ENCODE measurements at regions not wholly inside any gene's neighbourhood (a gene's known extent, or its start where the extent isn't known, plus 50 kb on each side); places are given as distances from the start of the nearest gene placed in this dataset.

DNA sequence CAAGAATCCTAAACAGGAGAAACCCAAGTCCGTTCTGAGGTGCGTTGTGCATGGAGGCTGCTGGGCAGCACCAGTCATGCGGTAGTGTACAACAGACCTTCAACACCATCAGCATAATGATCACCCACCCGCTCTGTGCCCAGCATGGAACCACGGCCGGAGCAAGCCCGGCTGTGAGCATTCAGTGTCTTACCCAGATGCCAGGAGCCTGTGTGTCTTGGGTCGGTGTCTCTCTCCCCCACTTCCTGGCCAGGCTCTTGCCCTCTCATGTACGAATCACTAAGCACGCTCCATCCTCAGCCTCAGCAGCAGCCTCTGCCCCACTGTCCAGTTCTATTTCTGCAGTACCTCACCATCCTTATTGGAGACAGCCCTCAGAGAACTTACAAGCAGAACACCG lies 231.6 kb upstream of the IRS2 start:
- DNase-seq (ENCODE audit: low read depth in 1 of 2, low spot score in 1 of 2) (no peak), FAIRE-seq (no peak), ATAC-seq (peak; percentile 31 to 34; a peak in 3 of 6 replicates)
- no peak overlapping the region for H3K4me3 ChIP-seq
- CTCF ChIA-PET, result interaction anchor here (1.2 to 1.3 kb wide), 2 partner anchors 86 to 148 kb away, joined by 3 read pairs; no protein-coding TSS in a partner anchor
- POLR2A ChIA-PET, result no interaction called here
- TF ChIP-seq CBX2 (IDR thresholded peaks at IDR 0.05; ENCODE audit: borderline replicate concordance, low read depth) (no peak), FOSB (CRISPR knock-in tag; IDR thresholded peaks at IDR 0.05) (no peak), SREBF2 (IDR thresholded peaks at IDR 0.05) (no peak), KDM1A (IDR thresholded peaks at IDR 0.05; ENCODE audit: low read depth) (no peak), HOXB5 (CRISPR knock-in tag; IDR thresholded peaks at IDR 0.05) (no peak), RAD21 (conservative IDR thresholded peaks at IDR 0.05 in 1 of 2, IDR thresholded peaks at IDR 0.05 in 1 of 2) (no peak), BHLHE40 (IDR thresholded peaks at IDR 0.05; ENCODE audit: low read depth, low read length) (no peak), HOXA7 (CRISPR knock-in tag; IDR thresholded peaks at IDR 0.05) (no peak), ZC3H11A (IDR thresholded peaks at IDR 0.05) (no peak), MAZ (IDR thresholded peaks at IDR 0.05; ENCODE audit: borderline replicate concordance, low read depth, low read length) (no peak), CHD2 (IDR thresholded peaks at IDR 0.05; ENCODE audit: low read length, partially characterized antibody) (no peak), EHMT2 (IDR thresholded peaks at IDR 0.05; ENCODE audit: low read depth) (no peak), RFX5 (IDR thresholded peaks at IDR 0.05) (no peak), MAFK (IDR thresholded peaks at IDR 0.05; ENCODE audit: partially characterized antibody) (no peak)
- TF ChIP-seq, protein P1, sequence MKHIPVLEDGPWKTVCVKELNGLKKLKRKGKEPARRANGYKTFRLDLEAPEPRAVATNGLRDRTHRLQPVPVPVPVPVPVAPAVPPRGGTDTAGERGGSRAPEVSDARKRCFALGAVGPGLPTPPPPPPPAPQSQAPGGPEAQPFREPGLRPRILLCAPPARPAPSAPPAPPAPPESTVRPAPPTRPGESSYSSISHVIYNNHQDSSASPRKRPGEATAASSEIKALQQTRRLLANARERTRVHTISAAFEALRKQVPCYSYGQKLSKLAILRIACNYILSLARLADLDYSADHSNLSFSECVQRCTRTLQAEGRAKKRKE (CRISPR knock-in tag; IDR thresholded peaks at IDR 0.05; ENCODE audit: low read depth), result no peak
- TF ChIP-seq, protein P2, sequence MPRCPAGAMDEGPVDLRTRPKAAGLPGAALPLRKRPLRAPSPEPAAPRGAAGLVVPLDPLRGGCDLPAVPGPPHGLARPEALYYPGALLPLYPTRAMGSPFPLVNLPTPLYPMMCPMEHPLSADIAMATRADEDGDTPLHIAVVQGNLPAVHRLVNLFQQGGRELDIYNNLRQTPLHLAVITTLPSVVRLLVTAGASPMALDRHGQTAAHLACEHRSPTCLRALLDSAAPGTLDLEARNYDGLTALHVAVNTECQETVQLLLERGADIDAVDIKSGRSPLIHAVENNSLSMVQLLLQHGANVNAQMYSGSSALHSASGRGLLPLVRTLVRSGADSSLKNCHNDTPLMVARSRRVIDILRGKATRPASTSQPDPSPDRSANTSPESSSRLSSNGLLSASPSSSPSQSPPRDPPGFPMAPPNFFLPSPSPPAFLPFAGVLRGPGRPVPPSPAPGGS (IDR thresholded peaks at IDR 0.05), result no peak
- TF ChIP-seq, protein P3, sequence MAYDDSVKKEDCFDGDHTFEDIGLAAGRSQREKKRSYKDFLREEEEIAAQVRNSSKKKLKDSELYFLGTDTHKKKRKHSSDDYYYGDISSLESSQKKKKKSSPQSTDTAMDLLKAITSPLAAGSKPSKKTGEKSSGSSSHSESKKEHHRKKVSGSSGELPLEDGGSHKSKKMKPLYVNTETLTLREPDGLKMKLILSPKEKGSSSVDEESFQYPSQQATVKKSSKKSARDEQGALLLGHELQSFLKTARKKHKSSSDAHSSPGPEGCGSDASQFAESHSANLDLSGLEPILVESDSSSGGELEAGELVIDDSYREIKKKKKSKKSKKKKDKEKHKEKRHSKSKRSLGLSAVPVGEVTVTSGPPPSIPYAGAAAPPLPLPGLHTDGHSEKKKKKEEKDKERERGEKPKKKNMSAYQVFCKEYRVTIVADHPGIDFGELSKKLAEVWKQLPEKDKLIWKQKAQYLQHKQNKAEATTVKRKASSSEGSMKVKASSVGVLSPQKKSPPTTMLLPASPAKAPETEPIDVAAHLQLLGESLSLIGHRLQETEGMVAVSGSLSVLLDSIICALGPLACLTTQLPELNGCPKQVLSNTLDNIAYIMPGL (CRISPR knock-in tag; IDR thresholded peaks at IDR 0.05; ENCODE audit: borderline replicate concordance), result no peak
- peak overlapping the region; percentile 86 to 91 for H3K27ac ChIP-seq
- peak overlapping the region; percentile 64 for H3K4me2 ChIP-seq
- H3K4me1 ChIP-seq, result peaks cover 49% of the 10 kb centered on the region
- H3K9me3 ChIP-seq, result no peaks in the 10 kb centered on the region; the same call in 2 of the 3 replicates
- 72% methylated on average over 10 of the region's 11 CpGs for WGBS (ENCODE audit: missing lambda C conversion rate)

DNA sequence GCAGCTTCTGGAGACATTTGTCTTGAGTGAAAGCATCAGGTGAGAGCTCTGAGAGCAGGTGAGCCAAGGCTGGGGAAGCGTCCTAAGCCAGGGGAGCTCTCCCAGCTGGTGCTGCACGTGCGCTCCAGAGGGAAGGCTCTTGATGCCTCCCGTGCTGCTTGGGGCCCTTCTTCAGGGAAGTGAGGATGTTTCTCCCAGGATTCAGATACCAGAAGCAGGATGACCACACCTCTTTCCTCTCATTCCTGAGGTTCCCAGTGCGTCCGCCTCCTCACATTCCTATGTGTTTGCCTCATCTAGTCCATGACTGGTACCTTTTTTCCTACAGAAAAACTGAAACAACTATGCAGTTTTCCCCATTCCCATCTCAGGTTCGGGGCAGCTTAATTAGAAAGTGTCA lies 231.0 kb upstream of the IRS2 start:
- DNase-seq (ENCODE audit: low read depth in 1 of 2, low spot score in 1 of 2), result peak; percentile 66 to 89
- no peaks in the 10 kb centered on the region; the same call in 2 of the 3 replicates for H3K9me3 ChIP-seq
- POLR2A ChIA-PET, result no interaction called here
- FAIRE-seq, result no peak
- peak overlapping the region; percentile 86 to 91 for H3K27ac ChIP-seq
- peak; percentile 94 to 97 for ATAC-seq
- WGBS (ENCODE audit: missing lambda C conversion rate), result 6% methylated on average over 7 of the region's 7 CpGs
- H3K4me1 ChIP-seq, result peaks cover 55% of the 10 kb centered on the region
- H3K4me2 ChIP-seq, result peak overlapping the region; percentile 64
- H3K4me3 ChIP-seq, result no peak overlapping the region
- CTCF ChIA-PET, result interaction anchor here (1.2 to 1.3 kb wide), 2 partner anchors 87 to 147 kb away, joined by 3 read pairs; no protein-coding TSS in a partner anchor
- no peak for TF ChIP-seq JUN (IDR thresholded peaks at IDR 0.05)
- TF ChIP-seq FOSL2 (IDR thresholded peaks at IDR 0.05), result no peak
- TF ChIP-seq FOSL2 (CRISPR knock-in tag; IDR thresholded peaks at IDR 0.05), result peak; percentile 40
- no peak for TF ChIP-seq CHD4 (IDR thresholded peaks at IDR 0.05; ENCODE audit: borderline replicate concordance)
- TF ChIP-seq HOXB13 (CRISPR knock-in tag; IDR thresholded peaks at IDR 0.05; ENCODE audit: low read depth), result no peak
- no peak for TF ChIP-seq MAFK (IDR thresholded peaks at IDR 0.05; ENCODE audit: partially characterized antibody)
- TF ChIP-seq SREBF2 (IDR thresholded peaks at IDR 0.05), result no peak
- peak; percentile 61; the same call in 1 of the 2 replicates for TF ChIP-seq FOXS1 (CRISPR knock-in tag; IDR thresholded peaks at IDR 0.05)
- TF ChIP-seq POLR2A (IDR thresholded peaks at IDR 0.05; ENCODE audit: low read length), result no peak
- TF ChIP-seq EHF (CRISPR knock-in tag; IDR thresholded peaks at IDR 0.05), result peak; percentile 37; the same call in 1 of the 2 replicates
- TF ChIP-seq, protein P4, sequence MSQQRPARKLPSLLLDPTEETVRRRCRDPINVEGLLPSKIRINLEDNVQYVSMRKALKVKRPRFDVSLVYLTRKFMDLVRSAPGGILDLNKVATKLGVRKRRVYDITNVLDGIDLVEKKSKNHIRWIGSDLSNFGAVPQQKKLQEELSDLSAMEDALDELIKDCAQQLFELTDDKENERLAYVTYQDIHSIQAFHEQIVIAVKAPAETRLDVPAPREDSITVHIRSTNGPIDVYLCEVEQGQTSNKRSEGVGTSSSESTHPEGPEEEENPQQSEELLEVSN (IDR thresholded peaks at IDR 0.05; ENCODE audit: borderline replicate concordance, low read depth), result peak; percentile 82
- TF ChIP-seq CBX2 (IDR thresholded peaks at IDR 0.05; ENCODE audit: borderline replicate concordance, low read depth), result no peak
- TF ChIP-seq EP300 (IDR thresholded peaks at IDR 0.05), result no peak
- TF ChIP-seq RAD21 (conservative IDR thresholded peaks at IDR 0.05 in 1 of 2, IDR thresholded peaks at IDR 0.05 in 1 of 2), result no peak
- TF ChIP-seq, protein P5, sequence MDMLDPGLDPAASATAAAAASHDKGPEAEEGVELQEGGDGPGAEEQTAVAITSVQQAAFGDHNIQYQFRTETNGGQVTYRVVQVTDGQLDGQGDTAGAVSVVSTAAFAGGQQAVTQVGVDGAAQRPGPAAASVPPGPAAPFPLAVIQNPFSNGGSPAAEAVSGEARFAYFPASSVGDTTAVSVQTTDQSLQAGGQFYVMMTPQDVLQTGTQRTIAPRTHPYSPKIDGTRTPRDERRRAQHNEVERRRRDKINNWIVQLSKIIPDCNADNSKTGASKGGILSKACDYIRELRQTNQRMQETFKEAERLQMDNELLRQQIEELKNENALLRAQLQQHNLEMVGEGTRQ (IDR thresholded peaks at IDR 0.05), result no peak
- TF ChIP-seq ZNF302 (CRISPR knock-in tag; IDR thresholded peaks at IDR 0.05), result peak; percentile 60; the same call in 1 of the 2 replicates
- no peak for TF ChIP-seq FOSB (CRISPR knock-in tag; IDR thresholded peaks at IDR 0.05)
- peak; percentile 79 for TF ChIP-seq BHLHE40 (IDR thresholded peaks at IDR 0.05; ENCODE audit: low read depth, low read length)
- TF ChIP-seq MAZ (IDR thresholded peaks at IDR 0.05; ENCODE audit: borderline replicate concordance, low read depth, low read length), result no peak
- TF ChIP-seq CHD2 (IDR thresholded peaks at IDR 0.05; ENCODE audit: low read length, partially characterized antibody), result no peak
- no peak for TF ChIP-seq NPAS2 (CRISPR knock-in tag; IDR thresholded peaks at IDR 0.05; ENCODE audit: borderline replicate concordance)
- TF ChIP-seq, protein P6, sequence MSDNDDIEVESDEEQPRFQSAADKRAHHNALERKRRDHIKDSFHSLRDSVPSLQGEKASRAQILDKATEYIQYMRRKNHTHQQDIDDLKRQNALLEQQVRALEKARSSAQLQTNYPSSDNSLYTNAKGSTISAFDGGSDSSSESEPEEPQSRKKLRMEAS (IDR thresholded peaks at IDR 0.05), result peak; percentile 90
- TF ChIP-seq RNF2 (IDR thresholded peaks at IDR 0.05; ENCODE audit: borderline replicate concordance, low read depth), result no peak
- no peak for TF ChIP-seq NFE2L2 (conservative IDR thresholded peaks at IDR 0.05; ENCODE audit: low read length)
- TF ChIP-seq EHMT2 (IDR thresholded peaks at IDR 0.05; ENCODE audit: low read depth), result no peak

Measured in A549 (cell line).